CD4-positive, alpha-beta T cell treated with Interleukin-1 beta for 1 hour (primary cell): ENCODE measurements at regions not wholly inside any gene's neighbourhood (a gene's known extent, or its start where the extent isn't known, plus 50 kb on each side); places are given as distances from the start of the nearest gene placed in this dataset.
"Not testable (repeated sequence)": the region's sequence is repeated elsewhere in the genome, so short reads cannot be mapped to it uniquely, and the experiment has no call there.

Experiments
- DNase-seq, 2 donors: peaks; one replicate each; pipeline ENCODE4 v3.0.0-alpha.2; 2020 to 2022

GRCh38 chr10:28733245-28733644 lies 55.9 kb downstream of the BAMBI start:
- no peak for DNase-seq

- no peak for DNase-seq
These were observed 56.3 kb downstream of the BAMBI start for GRCh38 chr10:28733647-28734046.

GRCh38 chr10:28734938-28735759 lies 57.8 kb downstream of the BAMBI start:
- no peak for DNase-seq

- DNase-seq: no peak
These were observed 59.8 kb downstream of the BAMBI start for GRCh38 chr10:28737096-28737495.

- no peak for DNase-seq
These were observed 60.9 kb downstream of the BAMBI start for GRCh38 chr10:28738200-28738599.

GRCh38 chr10:28743576-28743975 lies 66.3 kb downstream of the BAMBI start:
- DNase-seq: no peak

GRCh38 chr10:28744069-28744768 lies 66.9 kb downstream of the BAMBI start:
- DNase-seq: no peak

GRCh38 chr10:28754930-28755718 lies 77.8 kb downstream of the BAMBI start:
- no peak for DNase-seq

- no peak for DNase-seq
These were observed 83.9 kb downstream of the BAMBI start for GRCh38 chr10:28761084-28761846.

- DNase-seq: no peak
These were observed 86.3 kb downstream of the BAMBI start for GRCh38 chr10:28763471-28764170.

GRCh38 chr10:28765641-28766040 lies 88.3 kb downstream of the BAMBI start:
- DNase-seq: no peak

- no peak for DNase-seq
These were observed 90.9 kb downstream of the BAMBI start for GRCh38 chr10:28768227-28768626.

GRCh38 chr10:28769091-28769604 lies 91.8 kb downstream of the BAMBI start:
- no peak for DNase-seq

GRCh38 chr10:28771580-28772090 lies 94.3 kb downstream of the BAMBI start:
- DNase-seq: not testable (repeated sequence)

GRCh38 chr10:28774051-28774995 lies 97.0 kb downstream of the BAMBI start:
- DNase-seq: no peak

GRCh38 chr10:28775773-28776172 lies 98.5 kb downstream of the BAMBI start:
- no peak for DNase-seq

GRCh38 chr10:28776519-28776918 lies 99.2 kb downstream of the BAMBI start:
- DNase-seq: no peak

GRCh38 chr10:28777911-28778310 lies 100.6 kb downstream of the BAMBI start:
- DNase-seq: no peak

GRCh38 chr10:28778524-28778923 lies 101.2 kb downstream of the BAMBI start:
- DNase-seq: no peak

- DNase-seq: no peak
These were observed 104.0 kb downstream of the BAMBI start for GRCh38 chr10:28781296-28781695.
